HG03378 (cell line): ENCODE measurements at regions not wholly inside any gene's neighbourhood (a gene's known extent, or its start where the extent isn't known, plus 50 kb on each side); places are given as distances from the start of the nearest gene placed in this dataset.
"Not testable (repeated sequence)": the region's sequence is repeated elsewhere in the genome, so short reads cannot be mapped to it uniquely, and the experiment has no call there.

Experiments
- ATAC-seq: cut with Tn5 transposase; IDR thresholded peaks from one replicate; pipeline ENCODE4 v1.9.1; 2021; ENCODE audit warnings: mild to moderate bottlenecking, moderate library complexity; ENCODE audit not compliant: unreplicated experiment

DNA sequence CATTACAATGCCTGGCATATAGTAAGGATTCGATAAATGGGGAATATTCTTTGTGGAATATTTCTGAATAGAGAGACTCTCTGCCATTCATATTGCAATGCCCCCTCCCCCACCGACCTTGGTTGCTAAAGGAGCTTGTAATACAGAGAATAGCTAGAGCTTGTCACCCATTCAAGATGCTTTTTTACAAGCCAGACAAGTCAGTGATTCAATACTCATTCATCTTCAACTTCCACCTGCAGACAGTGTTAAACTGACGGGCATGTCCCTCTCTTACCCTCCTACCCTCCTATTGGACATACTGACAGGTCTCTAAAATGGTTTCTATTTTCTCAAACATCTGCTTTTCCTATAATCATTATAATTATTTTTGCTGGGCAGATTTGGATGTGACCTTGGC, 257.4 kb downstream of the KCNJ2 start:
- ATAC-seq, result no peak

DNA sequence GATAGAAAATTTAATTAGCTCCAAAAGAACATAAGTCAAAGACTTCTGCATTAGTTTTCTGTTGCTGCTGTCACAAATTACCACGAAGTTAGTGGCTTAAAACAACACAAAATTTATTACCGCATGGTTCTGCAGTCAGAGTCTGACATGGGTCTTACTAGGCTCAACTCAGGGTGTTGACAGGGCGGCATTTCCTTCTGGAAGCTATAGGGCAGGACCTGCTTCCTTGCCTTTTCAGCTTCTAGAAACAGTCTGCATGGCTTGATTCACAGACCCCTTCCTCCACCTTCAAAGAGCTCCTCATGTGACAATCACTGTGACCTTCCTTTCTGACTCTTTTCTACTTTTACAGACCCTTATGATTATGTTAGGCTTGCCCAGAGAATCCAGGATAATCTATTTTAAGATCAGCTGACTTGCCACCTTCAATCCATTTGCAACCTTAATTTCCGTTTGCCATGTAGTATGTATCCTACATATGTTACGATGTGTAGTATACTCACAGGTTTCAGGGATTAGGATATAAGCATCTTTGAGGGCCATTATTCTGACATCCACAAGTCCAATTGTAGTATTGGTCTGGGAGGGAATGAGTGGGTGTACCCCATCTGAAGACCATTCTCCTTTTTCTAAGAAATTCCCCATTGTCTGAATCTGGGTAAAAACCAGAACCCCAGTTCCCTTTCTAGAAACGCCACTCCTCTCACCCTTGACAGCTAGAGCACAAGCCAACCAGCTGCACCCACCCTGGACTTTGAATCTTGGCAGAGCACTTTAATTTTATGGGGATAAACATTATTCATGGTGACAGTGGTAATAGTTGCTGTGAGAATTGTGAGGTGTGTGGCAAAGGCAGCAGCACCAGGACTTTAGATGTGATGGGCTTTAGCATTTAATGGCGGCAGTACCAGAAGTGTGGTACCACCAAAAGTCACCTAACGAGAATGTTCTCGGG, 265.5 kb downstream of the KCNJ2 start:
- ATAC-seq, result no peak

DNA sequence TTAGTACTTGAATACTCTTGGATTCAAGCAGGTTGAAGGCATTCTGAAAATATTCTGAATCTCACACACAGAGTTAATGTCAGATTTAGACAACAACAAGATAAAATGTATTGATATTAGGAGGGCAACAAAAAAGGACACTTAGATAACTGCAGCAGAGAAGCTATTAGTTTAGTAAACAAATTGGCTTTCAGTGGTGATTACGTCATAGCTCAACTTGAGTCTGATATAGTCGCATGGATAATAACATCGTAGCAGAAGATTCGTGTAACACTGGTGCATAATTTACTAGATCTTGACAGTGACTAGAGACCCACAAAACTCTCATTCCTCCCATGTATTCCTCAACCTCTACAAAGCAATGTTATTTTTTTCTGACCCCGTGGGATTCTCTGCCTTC, 268.3 kb downstream of the KCNJ2 start:
- ATAC-seq, result no peak

DNA sequence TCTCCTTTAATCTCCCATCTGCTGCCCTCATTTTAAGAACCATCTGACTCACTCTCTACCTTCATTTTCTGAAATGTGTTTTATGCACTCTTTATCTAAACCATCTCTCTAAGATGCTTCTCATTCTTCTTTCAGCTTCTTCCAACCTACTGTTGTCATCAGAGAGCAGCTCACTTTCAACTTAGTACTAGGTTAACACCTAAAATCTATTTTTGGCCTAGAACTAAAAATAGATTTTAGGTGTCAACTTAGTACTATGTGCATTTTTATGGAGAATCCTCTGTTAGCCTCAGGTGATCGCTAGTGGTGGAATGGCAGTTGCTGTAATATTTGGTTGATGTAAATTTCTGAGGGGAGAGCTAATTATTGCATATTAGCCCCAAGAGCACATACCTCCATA, 277.1 kb downstream of the KCNJ2 start:
- no peak for ATAC-seq

DNA sequence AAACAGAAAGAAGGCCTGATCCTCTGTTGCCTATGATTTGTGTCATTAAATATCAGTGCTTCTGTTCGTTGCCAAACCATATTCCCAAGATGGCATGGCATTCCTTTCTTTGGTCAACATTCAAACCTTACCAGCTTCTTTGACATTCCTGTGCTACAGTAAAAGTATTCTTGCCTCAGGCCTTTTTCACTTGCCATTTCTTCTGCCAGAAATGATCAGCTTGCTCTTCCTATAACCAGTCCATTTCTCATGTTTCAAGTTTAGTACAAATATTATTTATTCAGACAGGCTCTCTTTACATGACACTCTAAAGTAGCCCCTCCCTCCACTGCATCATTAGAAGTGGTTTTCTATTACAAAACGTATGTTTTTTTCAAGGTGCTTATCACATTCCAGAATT, 278.3 kb downstream of the KCNJ2 start:
- ATAC-seq, result no peak

DNA sequence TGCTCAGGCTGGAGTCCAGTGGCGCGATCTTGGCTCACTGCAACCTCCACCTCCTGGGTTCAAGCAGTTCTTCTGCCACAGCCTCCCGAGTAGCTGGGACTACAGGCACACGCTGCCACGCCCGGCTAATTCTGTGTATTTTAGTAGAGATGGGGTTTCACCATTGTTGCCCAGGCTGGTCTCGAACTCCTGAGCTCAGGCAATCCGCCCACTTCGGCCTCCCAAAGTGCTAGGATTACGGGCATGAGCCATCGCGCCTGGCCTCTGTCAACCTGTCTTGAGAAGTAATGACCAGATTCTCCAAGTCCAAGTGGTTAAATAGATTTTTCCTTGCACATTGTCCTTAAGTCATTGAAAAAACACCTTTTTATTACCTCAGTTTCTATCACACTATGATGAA, 283.7 kb downstream of the KCNJ2 start:
- ATAC-seq, result not testable (repeated sequence)

DNA sequence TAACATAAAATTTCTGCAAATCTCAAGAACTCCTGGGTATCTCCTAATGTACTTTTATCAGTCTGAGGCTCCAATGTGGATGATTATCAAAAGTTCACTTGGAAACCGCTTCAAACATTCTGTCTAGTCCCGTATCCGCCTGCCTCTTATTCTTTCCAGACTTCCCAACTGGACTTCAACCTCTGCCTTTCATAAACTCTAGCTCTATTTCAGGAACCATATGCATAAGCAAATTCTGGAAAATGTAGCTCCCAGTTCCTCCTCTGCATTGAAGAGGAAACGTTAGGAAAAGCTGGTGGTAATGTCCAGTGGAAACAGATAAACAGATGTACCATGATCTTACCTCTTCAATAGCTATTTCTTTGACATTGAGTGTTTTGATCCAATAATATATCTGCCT, 285.0 kb downstream of the KCNJ2 start:
- ATAC-seq, result no peak

DNA sequence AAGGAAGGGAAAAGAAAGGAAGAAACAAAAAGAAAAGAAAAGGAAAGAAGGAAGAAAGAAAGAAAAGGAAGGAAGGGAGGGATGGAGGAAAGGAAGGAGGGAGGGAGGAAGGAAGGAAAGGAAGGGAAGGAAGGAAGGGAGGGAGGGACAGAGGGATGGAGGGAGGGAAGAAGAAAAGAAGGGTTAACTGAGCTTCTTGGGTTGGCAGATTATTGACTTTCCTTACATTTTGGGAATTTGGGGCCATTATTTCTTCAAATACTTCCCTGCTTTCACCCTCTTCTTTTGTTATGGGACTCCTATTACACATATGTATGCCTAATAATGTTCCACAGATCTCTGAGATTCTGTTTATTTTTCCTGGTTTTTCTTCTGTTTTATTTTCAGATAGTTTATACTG, 285.6 kb downstream of the KCNJ2 start:
- ATAC-seq, result no peak

DNA sequence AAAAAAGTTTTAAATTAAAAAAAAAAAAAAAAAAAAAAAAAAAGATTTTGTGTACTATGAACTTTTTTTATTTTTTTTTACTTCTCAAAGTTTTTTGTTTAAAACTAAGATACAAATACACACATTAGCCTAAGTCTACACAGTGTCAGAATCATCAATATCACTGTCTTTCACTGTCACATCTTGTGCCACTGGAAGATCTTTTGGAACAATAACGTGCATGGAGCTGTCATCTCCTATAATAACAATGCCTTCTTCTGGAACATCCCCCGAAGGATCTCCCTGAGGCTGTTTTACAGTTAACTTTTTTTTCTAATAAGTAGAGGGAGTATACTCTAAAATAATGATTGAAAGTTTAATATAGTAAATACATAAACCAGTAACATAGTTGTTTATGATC, 295.7 kb downstream of the KCNJ2 start:
- ATAC-seq, result no peak

DNA sequence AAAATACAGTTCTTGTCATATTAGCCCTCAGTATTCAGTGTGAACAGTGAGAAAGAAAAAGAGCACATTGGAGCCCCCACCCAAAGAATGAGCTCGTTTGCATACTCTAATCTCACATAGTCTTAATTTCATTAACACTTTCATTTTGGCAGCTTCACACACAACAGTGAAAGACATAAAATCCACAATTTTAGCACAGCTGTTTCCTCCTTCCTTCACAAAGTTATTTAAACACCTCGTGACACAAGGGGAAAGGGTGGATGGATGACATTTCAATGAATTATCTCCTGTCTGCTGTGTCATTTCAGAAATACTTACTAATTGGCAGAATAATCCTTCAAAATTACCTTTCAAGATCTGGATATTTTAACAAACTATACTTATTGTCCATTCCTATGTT, 299.3 kb downstream of the KCNJ2 start:
- no peak for ATAC-seq

DNA sequence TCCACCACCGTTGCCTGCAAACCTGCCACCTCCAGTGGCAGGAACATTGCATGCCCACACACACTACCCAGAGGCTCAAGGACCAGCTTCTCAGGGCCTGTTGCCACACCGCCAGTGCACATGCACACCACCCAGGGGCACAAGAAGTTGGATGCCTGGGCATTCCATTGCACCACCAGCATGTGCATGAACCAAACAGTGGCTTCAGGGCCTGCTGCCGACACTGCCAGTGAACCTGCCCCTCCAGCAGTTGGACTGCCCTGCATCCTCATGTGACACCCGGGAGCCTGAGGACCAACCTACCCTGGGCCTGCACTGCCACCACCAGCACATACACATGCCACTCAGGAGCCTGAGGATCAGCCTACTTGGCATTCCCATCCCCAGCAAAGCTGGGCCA, 303.7 kb downstream of the KCNJ2 start:
- no peak for ATAC-seq

DNA sequence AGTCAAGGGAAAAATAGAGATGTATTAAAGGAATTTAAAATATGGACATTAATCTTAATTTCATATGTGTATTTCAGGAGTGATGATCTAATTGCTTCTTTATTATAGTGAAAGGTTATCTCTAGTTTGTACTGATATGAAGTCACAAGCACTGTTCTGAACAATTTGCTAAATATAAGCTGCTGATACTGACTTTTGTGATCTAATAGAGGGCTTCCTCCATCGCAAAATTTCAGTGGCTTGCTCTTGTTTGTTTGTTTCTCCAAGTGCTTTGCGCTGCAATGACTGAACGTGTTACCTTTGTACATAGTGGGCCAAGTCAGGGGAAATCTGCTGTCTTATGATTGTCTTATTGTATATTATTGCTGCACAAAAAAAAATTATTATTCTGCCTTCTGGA, 307.0 kb downstream of the KCNJ2 start:
- no peak for ATAC-seq

DNA sequence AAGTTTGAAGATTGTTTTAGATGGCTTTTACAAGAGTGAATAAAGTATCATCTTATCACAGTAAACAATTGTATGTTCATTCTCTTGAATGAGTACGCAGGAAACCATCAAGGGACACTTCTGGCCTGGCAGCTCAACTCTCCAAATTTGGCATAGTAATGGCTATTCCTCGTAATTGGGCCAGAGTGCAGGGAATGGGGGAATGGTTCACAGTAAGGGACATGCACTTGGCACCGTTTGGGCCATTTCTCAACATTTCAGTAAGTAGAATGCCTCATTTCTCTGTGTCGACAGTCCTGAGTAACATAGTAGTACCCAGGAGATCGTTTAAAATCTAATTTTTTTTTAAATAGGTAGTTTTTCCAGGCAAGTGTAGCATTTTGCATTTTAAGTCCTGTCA, 309.6 kb downstream of the KCNJ2 start:
- no peak for ATAC-seq

DNA sequence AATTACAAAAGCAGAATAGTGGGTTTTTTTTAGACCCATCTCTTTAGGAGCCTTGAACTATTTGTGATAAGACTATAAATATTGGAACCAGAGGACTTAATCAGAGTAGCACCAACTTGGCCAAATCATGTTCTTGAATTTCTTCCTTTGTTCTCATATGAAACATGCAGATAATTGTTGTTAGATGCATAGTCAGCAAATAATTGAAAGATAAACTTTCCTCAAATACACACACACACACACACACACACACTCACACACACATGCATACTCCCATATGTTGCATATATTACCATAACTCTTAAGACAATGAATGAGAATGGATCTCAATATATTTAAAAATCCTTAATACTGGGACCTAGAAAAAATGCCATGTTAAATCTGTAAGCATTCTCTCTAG, 310.4 kb downstream of the KCNJ2 start:
- ATAC-seq, result no peak

DNA sequence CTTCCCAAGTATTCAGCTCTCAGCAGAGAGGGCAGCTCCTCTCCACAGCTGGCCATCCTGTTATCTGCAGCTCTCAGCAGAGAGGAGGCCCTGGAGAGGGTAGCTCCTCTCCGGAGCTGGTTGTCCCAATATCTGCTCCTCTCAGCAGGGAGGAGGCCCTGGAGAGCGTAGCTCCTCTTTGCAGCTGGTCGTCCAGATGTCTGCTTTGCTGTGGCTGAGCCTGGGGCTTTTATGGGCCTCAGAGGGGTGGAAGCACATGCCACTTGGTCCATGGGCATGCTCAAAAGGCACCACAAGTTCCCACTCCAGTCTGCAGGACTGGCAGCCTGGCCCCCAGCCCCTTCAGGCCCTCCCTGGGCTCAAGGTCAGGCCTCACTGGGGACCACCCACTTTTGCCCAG, 314.3 kb downstream of the KCNJ2 start:
- ATAC-seq, result no peak

DNA sequence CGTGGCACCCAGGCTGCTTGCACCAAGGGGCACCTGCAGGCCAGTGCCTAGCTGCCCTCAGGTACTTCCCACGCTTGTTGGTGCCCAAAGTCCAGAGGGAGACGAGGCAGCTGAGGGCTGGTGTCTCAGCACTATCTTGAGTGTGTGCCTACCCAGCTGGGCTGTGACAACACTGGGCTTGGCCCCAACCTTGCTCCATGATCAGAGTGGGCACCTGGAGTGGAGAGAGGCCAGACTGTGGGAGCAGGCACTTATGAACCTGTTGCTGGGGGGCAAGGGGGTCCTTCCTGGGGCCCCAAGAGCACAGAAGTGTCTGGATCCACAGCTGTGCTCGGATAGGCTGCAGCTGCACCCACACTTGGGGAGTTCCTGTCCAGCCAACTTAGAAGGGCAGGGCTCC, 314.7 kb downstream of the KCNJ2 start:
- no peak for ATAC-seq

DNA sequence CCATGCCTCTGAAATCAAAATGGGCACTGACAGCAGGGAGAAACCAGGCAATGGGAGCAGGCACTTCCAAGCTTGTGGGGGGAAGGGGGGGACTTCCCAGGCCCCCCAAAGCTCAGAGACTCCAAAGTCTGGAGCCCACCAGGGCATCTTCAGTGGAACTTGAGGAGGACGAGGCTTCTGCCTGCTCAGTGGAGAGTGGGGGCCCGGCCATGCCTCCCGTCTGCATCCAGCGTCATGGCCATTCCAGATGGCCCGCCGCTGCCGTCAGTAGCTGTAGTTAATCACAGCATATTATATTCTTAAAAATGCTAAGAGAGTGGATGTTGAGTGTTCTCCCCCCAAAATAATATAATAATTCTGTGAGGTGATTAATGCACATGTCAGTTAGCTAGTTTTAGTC, 315.2 kb downstream of the KCNJ2 start:
- ATAC-seq, result no peak

DNA sequence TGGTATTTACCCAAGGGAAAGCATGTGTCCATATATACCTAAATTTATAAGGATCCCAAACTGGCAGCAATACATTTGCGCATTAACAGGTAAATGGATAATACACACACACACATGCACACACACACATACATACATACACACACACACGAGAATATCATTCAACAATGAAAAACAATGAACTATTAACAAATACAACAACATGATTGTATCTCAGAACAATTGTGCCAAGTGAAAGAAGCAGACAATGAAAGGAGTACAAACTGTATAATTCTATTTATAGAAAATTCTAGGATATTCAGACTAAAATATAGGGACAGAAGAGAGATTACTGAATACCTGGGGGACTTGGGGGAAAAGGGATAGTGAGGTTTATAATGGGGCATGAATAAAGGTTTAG, 323.0 kb downstream of the KCNJ2 start:
- ATAC-seq, result no peak

DNA sequence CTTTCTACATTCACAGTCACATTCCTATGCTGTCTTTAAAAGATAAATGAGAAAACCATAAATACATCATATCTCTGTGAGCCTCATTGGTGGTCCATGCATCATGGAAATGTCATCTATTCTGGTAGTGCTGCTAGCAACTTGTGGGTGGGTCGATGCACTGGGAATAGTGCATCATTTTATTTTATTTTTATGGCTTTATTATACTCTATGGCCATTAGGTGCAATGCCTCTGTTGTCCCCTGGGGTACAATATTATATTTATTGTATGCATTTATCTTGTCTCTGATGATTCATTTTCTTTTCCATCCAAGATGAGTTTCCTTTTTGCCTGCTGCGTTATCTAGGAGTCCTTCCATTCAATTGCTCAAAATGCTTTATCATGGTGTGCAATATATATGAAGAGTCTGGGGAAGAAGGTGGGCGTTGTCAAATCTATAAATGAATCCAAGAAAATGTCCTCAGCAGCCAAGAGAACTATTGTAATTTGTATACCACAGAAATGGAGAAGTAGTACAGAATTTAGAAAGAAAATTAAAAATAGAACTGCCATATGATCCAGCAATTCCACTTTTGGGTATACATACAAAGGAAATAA, 324.0 kb downstream of the KCNJ2 start:
- ATAC-seq, result no peak

DNA sequence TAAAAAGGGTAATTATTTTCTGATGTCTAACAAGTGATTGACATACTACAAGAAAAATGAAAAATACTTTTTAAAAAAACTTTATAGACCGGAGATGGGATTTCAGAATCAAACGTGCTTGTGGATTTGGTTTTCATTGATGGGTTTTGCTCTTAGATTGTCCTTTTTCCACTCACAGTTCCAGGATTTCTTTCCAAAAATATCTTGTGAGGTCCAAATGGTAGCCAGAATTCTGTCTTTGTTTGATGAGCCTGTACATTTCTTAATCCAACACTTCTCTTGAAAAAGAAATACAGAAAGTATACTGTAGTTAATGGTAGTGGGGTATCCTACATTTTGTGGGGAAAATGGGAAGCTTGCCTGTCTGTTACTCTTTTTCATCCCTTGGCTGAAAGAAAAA, 329.3 kb downstream of the KCNJ2 start:
- ATAC-seq, result no peak

DNA sequence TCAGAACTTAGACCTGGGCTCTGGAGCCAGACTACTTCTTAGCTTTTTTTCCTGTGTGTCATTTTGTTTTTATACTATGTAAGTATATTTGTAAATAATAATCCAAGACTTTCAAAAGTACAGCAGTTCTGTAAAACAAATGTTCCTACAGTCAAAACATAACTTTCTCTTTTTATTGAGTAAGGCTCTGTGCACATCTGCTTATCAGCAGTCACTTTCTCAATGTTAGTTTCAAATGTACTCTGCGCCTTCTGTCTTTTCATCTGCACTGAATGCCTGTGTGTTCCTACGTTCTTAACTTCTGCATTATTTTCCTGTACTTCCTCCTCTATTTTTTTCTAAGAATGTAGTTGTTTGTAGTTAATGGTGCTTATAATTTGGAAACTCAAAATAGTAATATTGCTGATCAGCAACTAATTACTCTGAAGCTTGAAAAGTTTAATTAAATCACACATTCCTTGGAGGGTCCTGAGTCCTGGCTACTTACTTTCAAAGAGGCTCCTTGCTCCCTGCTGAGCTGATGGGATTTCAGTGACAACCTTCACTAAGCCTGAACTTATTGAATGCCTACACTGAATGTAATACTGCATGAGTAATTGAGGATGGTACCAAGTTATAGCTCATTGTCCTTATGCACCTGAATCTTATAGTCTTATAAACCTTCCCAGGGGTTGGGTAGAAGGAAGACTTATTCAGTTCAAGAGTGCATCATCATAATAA, 329.9 kb downstream of the KCNJ2 start:
- ATAC-seq, result no peak

DNA sequence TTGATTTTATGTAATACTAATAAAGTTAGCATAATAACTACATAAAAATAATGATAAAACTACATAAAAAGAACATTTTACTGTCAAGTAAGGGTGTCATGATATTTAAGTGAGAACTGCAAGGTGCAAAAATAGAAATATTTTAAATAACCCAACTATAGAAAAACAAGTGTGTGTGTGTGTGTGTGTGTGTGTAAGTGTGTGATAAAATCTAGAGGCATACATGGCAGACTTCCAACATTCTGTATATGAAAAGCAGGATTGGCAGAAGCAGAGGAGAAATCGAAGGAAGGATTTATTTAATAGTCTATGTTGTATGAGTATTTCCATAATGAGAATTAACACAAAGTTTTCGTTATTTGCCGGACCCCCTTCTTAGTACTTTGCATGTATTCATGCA, 334.1 kb downstream of the KCNJ2 start:
- ATAC-seq, result no peak
